SU-DHL-6 (cell line): ENCODE measurements at regions not wholly inside any gene's neighbourhood (a gene's known extent, or its start where the extent isn't known, plus 50 kb on each side); places are given as distances from the start of the nearest gene placed in this dataset.

Experiments used
- H2AFZ ChIP-seq: fragments of 200-600 bp; sonication (generic); 2 replicates; pipeline ENCODE4 v1.6.1; 2014; ENCODE audit warnings: low read depth, mild to moderate bottlenecking, moderate library complexity, mixed read lengths, antibody characterized with exemption, low read length; ENCODE audit not compliant: severe bottlenecking
- H3F3A ChIP-seq: fragments of 200-600 bp; shearing (Covaris generic); 2 replicates; pipeline ENCODE4 v1.6.0; 2016; ENCODE audit warnings: antibody characterized with exemption, mild to moderate bottlenecking; ENCODE audit not compliant: insufficient read depth
- H3K27ac ChIP-seq: fragments of 200-600 bp; sonication (generic); 2 replicates; pipeline ENCODE4 v1.5.1; 2016; ENCODE audit warnings: low read depth, mild to moderate bottlenecking, low read length, moderate library complexity, mixed read lengths
- H3K27me3 ChIP-seq: fragments of 200-600 bp; sonication (generic), shearing (Covaris generic); 2 replicates; pipeline ENCODE4 v1.6.0; 2014; ENCODE audit warnings: mild to moderate bottlenecking, low read length
- H3K36me3 ChIP-seq: fragments of 200-600 bp; sonication (generic); 2 replicates; pipeline ENCODE4 v1.6.1; 2014; ENCODE audit warnings: mild to moderate bottlenecking, low read length, mixed read lengths
- H3K4me2 ChIP-seq: fragments of 300-600, 200-600 bp; shearing (Covaris generic), sonication (generic); 2 replicates; pipeline ENCODE4 v1.6.0; 2014; ENCODE audit warnings: low read length, low read depth, mild to moderate bottlenecking; ENCODE audit not compliant: poor library complexity, severe bottlenecking
- H3K4me3 ChIP-seq: fragments of 200-600 bp; sonication (generic); 2 replicates; pipeline ENCODE4 v1.5.1; 2014; ENCODE audit warnings: antibody characterized with exemption, low read length, mild to moderate bottlenecking, mixed read lengths; ENCODE audit not compliant: insufficient read depth, poor library complexity, severe bottlenecking
- H3K79me2 ChIP-seq: fragments of 200-600 bp; sonication (generic); 2 replicates; pipeline ENCODE4 v1.6.1; 2014; ENCODE audit warnings: mild to moderate bottlenecking, low read length, moderate library complexity; ENCODE audit not compliant: insufficient read depth
- H3K9ac ChIP-seq: fragments of 200-600 bp; sonication (generic); 2 replicates; pipeline ENCODE4 v1.7.0; 2014; ENCODE audit warnings: mild to moderate bottlenecking, low read length
- H3K9me2 ChIP-seq: fragments of 200-600 bp; sonication (generic); replicated peaks from 2 replicates; pipeline ENCODE4 v1.6.1; 2014; ENCODE audit warnings: low read length; ENCODE audit not compliant: insufficient read depth
- H3K9me3 ChIP-seq: fragments of 200-600 bp; sonication (generic); 2 replicates; pipeline ENCODE4 v1.6.1; 2014; ENCODE audit warnings: low read length, mixed read lengths; ENCODE audit not compliant: insufficient read depth
- H4K20me1 ChIP-seq: fragments of 200-600 bp; sonication (generic); 2 replicates; pipeline ENCODE4 v1.6.1; 2014; ENCODE audit warnings: low read depth, mild to moderate bottlenecking, antibody characterized with exemption, low read length, moderate library complexity, mixed read lengths
- CTCF ChIP-seq: fragments of 200-600 bp; sonication (generic); IDR thresholded peaks from one replicate; pipeline ENCODE4 v1.5.1; 2017; ENCODE audit warnings: antibody characterized with exemption, mild to moderate bottlenecking, low read length, moderate library complexity; ENCODE audit not compliant: insufficient read depth, poor library complexity, severe bottlenecking
- EZH2phosphoT487 ChIP-seq: fragments of 200-600 bp; sonication (generic), shearing (Covaris generic); conservative IDR thresholded peaks from 2 replicates; pipeline ENCODE4 v1.6.1; 2018; ENCODE audit warnings: mild to moderate bottlenecking, antibody characterized with exemption, low read length, moderate library complexity, mixed read lengths

- Histone ChIP-seq H3F3A (no peaks in the 10 kb centered on the region), H3K79me2 (no peaks in the 10 kb centered on the region), H3K9me2 (no peaks in the 10 kb centered on the region), H3K4me3 (no peak overlapping the region), H3K36me3 (no peaks in the 10 kb centered on the region), H3K9ac (no peak overlapping the region), H3K27ac (no peak overlapping the region), H3K9me3 (no peaks in the 10 kb centered on the region), H3K4me2 (no peak overlapping the region), H2AFZ (no peak overlapping the region), H4K20me1 (no peaks in the 10 kb centered on the region), H3K27me3 (no peaks in the 10 kb centered on the region)
- TF ChIP-seq CTCF, result no peak
- no peak for TF ChIP-seq EZH2phosphoT487
These were observed 232.1 kb upstream of the CDIN1 start for GRCh38 chr15:36347272-36347858.

- Histone ChIP-seq H3F3A (no peaks in the 10 kb centered on the region), H2AFZ (no peak overlapping the region), H3K36me3 (no peaks in the 10 kb centered on the region), H3K9me3 (no peaks in the 10 kb centered on the region), H3K9me2 (no peaks in the 10 kb centered on the region), H3K4me3 (no peak overlapping the region), H3K4me2 (no peak overlapping the region), H3K9ac (no peak overlapping the region), H3K27me3 (no peaks in the 10 kb centered on the region), H4K20me1 (no peaks in the 10 kb centered on the region), H3K79me2 (no peaks in the 10 kb centered on the region), H3K27ac (no peak overlapping the region)
- TF ChIP-seq CTCF (no peak), EZH2phosphoT487 (no peak)
These were observed 223.0 kb upstream of the CDIN1 start for GRCh38 chr15:36356466-36356865.

- no peaks in the 10 kb centered on the region for H3K9me3 ChIP-seq
- H3K36me3 ChIP-seq, result no peaks in the 10 kb centered on the region
- no peaks in the 10 kb centered on the region for H3K9me2 ChIP-seq
- TF ChIP-seq CTCF, result no peak
- TF ChIP-seq EZH2phosphoT487, result no peak
- H3K27me3 ChIP-seq, result no peaks in the 10 kb centered on the region
- H2AFZ ChIP-seq, result no peak overlapping the region
- H3K4me2 ChIP-seq, result no peak overlapping the region
- H3K9ac ChIP-seq, result no peak overlapping the region
- H3F3A ChIP-seq, result no peaks in the 10 kb centered on the region
- H3K4me3 ChIP-seq, result no peak overlapping the region
- no peaks in the 10 kb centered on the region for H4K20me1 ChIP-seq
- H3K27ac ChIP-seq, result no peak overlapping the region
- no peaks in the 10 kb centered on the region for H3K79me2 ChIP-seq
These were observed 222.3 kb upstream of the CDIN1 start for GRCh38 chr15:36356978-36357601.
